T1000 (cell line): ENCODE measurements at regions not wholly inside any gene's neighbourhood (a gene's known extent, or its start where the extent isn't known, plus 50 kb on each side); places are given as distances from the start of the nearest gene placed in this dataset.

Experiments used
- DNase-seq: peaks from one replicate; lab custom pipeline; 2025; ENCODE audit warnings: mixed read lengths; lab: John Stamatoyannopoulos, UW

GRCh38 chr6:131510094-131510493 lies 62.9 kb upstream of the ARG1 start:
- DNase-seq, result no peak

- no peak for DNase-seq
Observed at GRCh38 chr6:131510591-131510990, 62.4 kb upstream of the ARG1 start.

GRCh38 chr6:131519670-131520436 lies 53.2 kb upstream of the ARG1 start:
- DNase-seq, result no peak
